Brain microvascular endothelial cell (primary cell): ENCODE measurements at regions not wholly inside any gene's neighbourhood (a gene's known extent, or its start where the extent isn't known, plus 50 kb on each side); places are given as distances from the start of the nearest gene placed in this dataset.

Source experiments
- DNase-seq: peaks from one replicate; pipeline ENCODE4 v3.0.0-alpha.2; 2020
- H3K27ac ChIP-seq: fragments of 250-450 bp; sonication (Bioruptor Pico); 2 replicates; pipeline ENCODE4 v1.5.1; 2020; ENCODE audit warnings: mild to moderate bottlenecking, moderate library complexity
- H3K27me3 ChIP-seq: fragments of 250-450 bp; sonication (Bioruptor Pico); replicated peaks from 2 replicates; pipeline ENCODE4 v1.5.1; 2020; ENCODE audit warnings: mild to moderate bottlenecking
- H3K36me3 ChIP-seq: fragments of 250-450 bp; sonication (Bioruptor Pico); replicated peaks from 2 replicates; pipeline ENCODE4 v1.5.1; 2020; ENCODE audit warnings: mild to moderate bottlenecking
- H3K4me3 ChIP-seq: 2 replicates; pipeline ENCODE4 v1.5.1; 2011; ENCODE audit warnings: low read depth, mild to moderate bottlenecking, control low read depth, low read length, moderate library complexity
- in situ Hi-C: cut with HindIII; loops from 2 replicates; pipeline ENCODE4 v1.10.0; 2017; ENCODE audit warnings: low sequenced_read_pairs, low pct_ligation_motif_present
- TF ChIP-seq, protein P1 (sequence below): IDR thresholded peaks from 2 replicates; pipeline ENCODE4 v1.5.1; 2011; ENCODE audit warnings: low read depth, mild to moderate bottlenecking, moderate library complexity, low read length, control low read depth, inconsistent platforms; ENCODE audit errors: missing control alignments

DNA sequence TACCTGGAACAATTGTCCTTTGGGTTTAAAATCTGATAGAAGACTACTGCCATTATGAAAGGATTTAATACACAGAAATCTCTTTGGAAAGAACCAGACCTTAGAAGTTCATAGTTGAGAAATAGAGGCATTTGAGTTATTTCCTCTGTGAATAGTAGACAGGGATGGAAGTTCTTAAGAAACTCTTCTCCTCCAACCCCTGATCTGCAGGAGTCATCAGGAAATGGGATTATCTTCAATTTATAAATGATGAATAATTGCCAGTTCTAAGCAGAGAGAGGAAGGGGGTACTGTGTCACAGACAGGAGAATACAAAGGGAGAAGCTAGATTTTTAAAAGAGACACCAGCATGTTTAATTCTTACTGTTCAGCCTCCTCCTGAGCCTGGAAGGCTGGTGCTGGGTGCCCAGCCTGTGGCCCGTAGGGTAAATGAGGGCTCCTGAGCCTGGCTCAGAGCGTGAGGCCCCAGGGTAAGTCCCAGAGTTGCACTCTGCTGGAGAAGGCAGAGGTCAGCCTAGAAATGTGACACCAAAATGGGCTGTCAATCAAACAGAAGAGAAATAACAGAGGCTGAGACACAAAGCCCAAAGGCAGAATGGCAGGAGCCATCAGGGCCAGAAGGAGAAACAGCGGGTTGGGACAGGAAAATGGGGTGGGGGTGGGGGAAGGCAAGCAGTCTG is 58.2 kb upstream of the PKDCC start:
- Histone ChIP-seq H3K27me3 (no peaks in the 10 kb centered on the region), H3K36me3 (no peaks in the 10 kb centered on the region), H3K4me3 (no peak overlapping the region), H3K27ac (no peak overlapping the region)
- no peak for DNase-seq
- in situ Hi-C loops = no loop called here
- TF ChIP-seq, protein P1, sequence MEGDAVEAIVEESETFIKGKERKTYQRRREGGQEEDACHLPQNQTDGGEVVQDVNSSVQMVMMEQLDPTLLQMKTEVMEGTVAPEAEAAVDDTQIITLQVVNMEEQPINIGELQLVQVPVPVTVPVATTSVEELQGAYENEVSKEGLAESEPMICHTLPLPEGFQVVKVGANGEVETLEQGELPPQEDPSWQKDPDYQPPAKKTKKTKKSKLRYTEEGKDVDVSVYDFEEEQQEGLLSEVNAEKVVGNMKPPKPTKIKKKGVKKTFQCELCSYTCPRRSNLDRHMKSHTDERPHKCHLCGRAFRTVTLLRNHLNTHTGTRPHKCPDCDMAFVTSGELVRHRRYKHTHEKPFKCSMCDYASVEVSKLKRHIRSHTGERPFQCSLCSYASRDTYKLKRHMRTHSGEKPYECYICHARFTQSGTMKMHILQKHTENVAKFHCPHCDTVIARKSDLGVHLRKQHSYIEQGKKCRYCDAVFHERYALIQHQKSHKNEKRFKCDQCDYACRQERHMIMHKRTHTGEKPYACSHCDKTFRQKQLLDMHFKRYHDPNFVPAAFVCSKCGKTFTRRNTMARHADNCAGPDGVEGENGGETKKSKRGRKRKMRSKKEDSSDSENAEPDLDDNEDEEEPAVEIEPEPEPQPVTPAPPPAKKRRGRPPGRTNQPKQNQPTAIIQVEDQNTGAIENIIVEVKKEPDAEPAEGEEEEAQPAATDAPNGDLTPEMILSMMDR = no peak

DNA sequence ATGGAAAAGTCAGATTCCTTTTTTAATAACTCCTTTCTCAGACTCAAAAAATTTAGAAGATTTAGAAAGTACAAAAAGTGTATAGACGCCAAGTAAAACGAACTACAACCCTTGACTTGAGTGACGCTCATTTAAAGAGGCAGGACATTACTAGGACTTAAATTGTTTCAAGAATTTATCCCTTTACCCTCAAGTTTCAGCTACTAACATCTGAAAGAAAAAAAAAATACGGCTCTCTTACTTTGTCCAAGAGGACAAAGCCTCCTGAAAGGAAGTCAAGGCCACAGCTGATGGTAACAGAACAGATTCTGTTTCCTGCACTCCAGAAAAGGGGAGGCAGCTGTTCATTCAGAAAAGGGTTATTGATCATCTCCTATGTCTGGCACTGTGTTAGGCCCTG is 57.6 kb upstream of the PKDCC start:
- TF ChIP-seq, protein P1 = no peak
- H3K27me3 ChIP-seq = no peaks in the 10 kb centered on the region
- no peak overlapping the region for H3K4me3 ChIP-seq
- no peaks in the 10 kb centered on the region for H3K36me3 ChIP-seq
- no peak overlapping the region for H3K27ac ChIP-seq
- in situ Hi-C loops = no loop called here
- DNase-seq = no peak

DNA sequence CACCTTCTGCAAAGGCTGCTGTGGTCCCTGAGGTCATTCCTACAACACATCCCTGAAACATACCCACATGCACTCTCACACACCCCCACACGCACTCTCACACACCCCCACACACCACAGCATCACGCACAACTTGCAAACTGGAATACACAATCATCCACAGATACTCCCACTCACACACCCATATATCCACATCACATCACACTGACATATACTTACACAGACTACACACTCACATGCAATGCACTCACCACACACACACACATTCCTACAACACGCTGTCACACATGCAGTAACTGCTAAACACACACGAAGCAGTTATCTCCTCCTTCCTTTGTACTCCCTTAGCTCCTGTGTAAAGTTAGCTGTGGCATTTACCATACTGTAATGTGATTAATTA is 57.1 kb upstream of the PKDCC start:
- peak; percentile 64 for DNase-seq
- in situ Hi-C loops = no loop called here
- H3K4me3 ChIP-seq = no peak overlapping the region
- H3K27ac ChIP-seq = no peak overlapping the region
- no peaks in the 10 kb centered on the region for H3K36me3 ChIP-seq
- H3K27me3 ChIP-seq = no peaks in the 10 kb centered on the region
- TF ChIP-seq, protein P1 = no peak

DNA sequence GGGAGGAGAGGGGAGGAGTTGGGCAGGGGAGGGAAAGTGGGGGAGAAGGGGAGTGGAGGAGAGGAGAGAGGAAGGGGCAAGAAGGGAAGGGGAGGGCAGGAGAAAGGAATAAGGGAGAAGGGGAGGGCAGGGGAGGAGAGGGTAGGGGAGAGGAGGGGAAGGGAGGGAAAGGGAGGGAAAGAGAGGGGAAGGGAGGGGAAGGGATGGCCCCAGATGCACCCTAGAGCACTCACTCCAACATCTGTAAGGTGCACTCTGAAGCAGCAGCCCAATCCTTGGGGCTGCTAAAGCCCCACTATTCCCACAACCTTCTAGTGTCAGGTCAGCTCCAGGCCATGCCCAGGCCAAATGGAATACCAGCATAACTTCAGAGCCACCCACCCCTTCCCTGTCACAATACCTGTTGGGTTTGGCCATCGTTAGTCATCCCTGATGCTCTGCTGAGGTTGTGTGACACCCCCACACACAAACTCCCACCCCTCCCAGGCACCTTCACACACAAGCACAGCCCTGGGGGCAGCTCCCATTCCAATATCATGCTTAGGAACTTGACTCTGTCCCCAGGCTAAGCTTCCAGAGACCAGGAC is 55.7 kb upstream of the PKDCC start:
- TF ChIP-seq, protein P1 = no peak
- Histone ChIP-seq H3K36me3 (no peaks in the 10 kb centered on the region), H3K27me3 (no peaks in the 10 kb centered on the region), H3K27ac (no peak overlapping the region), H3K4me3 (no peak overlapping the region)
- in situ Hi-C loops = no loop called here
- no peak for DNase-seq

DNA sequence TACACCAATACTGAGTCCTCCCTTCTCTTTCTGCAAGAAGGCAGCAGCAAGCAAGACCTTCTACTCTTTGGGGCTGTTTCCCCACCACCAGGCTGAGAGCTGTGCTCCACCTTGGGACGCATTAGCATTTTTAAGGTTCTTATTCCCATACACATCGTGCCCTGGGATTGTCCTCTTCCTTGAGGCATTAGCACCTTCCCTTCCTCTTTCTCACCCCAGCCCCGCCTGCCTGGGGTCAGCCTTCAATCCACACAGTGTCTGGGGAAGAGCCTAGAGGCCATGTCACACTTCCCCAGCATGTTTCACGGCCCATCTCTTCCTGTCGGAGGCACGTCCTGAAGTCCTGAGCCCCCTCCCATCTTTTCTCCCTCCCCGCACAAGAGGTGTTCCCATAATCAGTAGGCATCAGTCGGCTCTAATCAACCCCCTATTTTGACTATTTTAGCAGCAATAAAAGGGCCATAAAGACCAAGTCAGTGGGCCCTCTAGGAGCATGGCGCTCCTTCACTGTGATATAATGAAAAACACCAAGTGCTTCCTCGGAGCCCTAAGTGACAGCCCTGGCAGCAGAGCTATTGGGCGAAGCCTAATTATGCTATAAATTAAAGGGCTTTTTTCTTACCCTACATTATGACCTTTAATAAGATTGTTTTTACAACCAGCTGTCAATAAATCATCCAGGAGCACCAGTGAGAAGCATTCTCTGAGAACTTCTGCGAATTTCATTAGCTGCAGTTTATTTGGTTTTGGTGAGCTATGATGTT is 55.0 kb upstream of the PKDCC start:
- H3K4me3 ChIP-seq = no peak overlapping the region
- no peak overlapping the region for H3K27ac ChIP-seq
- in situ Hi-C loops = no loop called here
- H3K36me3 ChIP-seq = no peaks in the 10 kb centered on the region
- no peaks in the 10 kb centered on the region for H3K27me3 ChIP-seq
- no peak for DNase-seq
- TF ChIP-seq, protein P1 = no peak
